HCT116 (cell line): ENCODE measurements at regions not wholly inside any gene's neighbourhood (a gene's known extent, or its start where the extent isn't known, plus 50 kb on each side); places are given as distances from the start of the nearest gene placed in this dataset.
"Not testable (repeated sequence)": the region's sequence is repeated elsewhere in the genome, so short reads cannot be mapped to it uniquely, and the experiment has no call there.

Source experiments
- ATAC-seq: fragments of 200-7000 bp; cut with Tn5 transposase; 2 replicates; pipeline ENCODE4 v1.9.1; 2020; ENCODE audit warnings: mild to moderate bottlenecking, moderate library complexity
- BruUV-seq: library from RNA; stranded (reverse); fragments of 400-500 nt; replicated peaks from 2 replicates; lab custom pipeline; 2021; lab: Mats Ljungman, UMichigan
- CTCF ChIA-PET: fragments of 300-600 bp; sonication (Branson Sonifier 250); formaldehyde crosslinking; loops from one replicate; lab custom pipeline; 2021; ENCODE audit warnings: antibody characterized with exemption; lab: Charles Lee
- POLR2A ChIA-PET: fragments of 300-600, 350-600 bp; sonication (Branson Sonifier 250); formaldehyde crosslinking; loops from one replicate; lab custom pipeline; 2021; ENCODE audit warnings: antibody characterized with exemption; lab: Charles Lee
- RAD21 ChIA-PET, 2 experiments: fragments of 300-600 bp; sonication (Branson Sonifier 250); formaldehyde crosslinking; loops; one replicate each; lab custom pipeline; 2023; ENCODE audit warnings: low total read pairs in 2 of 2; ENCODE audit not compliant: uncharacterized antibody in 2 of 2, unreplicated experiment in 2 of 2, low non-redundant PET in 1 of 2; lab: Charles Lee
- DNase-seq: peaks from one replicate; pipeline ENCODE4 v3.0.0-alpha.2; 2010; ENCODE audit warnings: low read depth, low spot score
- H2AFZ ChIP-seq: fragments of 200-600 bp; shearing (Covaris generic), sonication (generic); 2 replicates; pipeline ENCODE4 v1.6.1; 2017; ENCODE audit warnings: low read depth, mixed run types, mixed read lengths, antibody characterized with exemption, low read length; ENCODE audit not compliant: poor library complexity, severe bottlenecking
- H3K27ac ChIP-seq: 2 replicates; pipeline ENCODE4 v1.5.1; 2012; ENCODE audit warnings: low read depth, low read length
- H3K27me3 ChIP-seq: fragments of 200-600 bp; sonication (generic); 2 replicates; pipeline ENCODE4 v1.6.1; 2016; ENCODE audit warnings: mixed run types, low read length, mixed read lengths; ENCODE audit not compliant: insufficient read depth
- H3K36me3 ChIP-seq, 2 experiments: fragments of 200-500 bp in 1 of 2; fragments of 200-600 bp in 1 of 2; sonication (Bioruptor generic) in 1 of 2; sonication (generic) in 1 of 2; 2 replicates each; pipeline versions ENCODE4 v1.5.1 to v1.6.1; 2014 to 2016; ENCODE audit warnings: low read length in 2 of 2, inconsistent platforms in 1 of 2, mixed read lengths in 1 of 2, mixed run types in 1 of 2; ENCODE audit not compliant: insufficient read depth in 2 of 2, control insufficient read depth in 1 of 2
- H3K4me1 ChIP-seq, 2 experiments: fragments of 200-600 bp in 1 of 2; sonication (generic) in 1 of 2; 2 replicates each; pipeline versions ENCODE4 v1.5.1 to v1.6.1; 2012 to 2017; ENCODE audit warnings: low read length in 2 of 2, inconsistent platforms in 1 of 2, mild to moderate bottlenecking in 1 of 2, mixed read lengths in 1 of 2, mixed run types in 1 of 2, moderate library complexity in 1 of 2; ENCODE audit not compliant: insufficient read depth in 2 of 2, control insufficient read depth in 1 of 2
- H3K4me2 ChIP-seq: fragments of 200-600 bp; sonication (generic); 2 replicates; pipeline ENCODE4 v1.6.1; 2017; ENCODE audit warnings: mixed run types, low read length, mixed read lengths
- H3K4me3 ChIP-seq, 2 experiments: fragments of 200-600 bp in 1 of 2; sonication (generic) in 1 of 2; replicated peaks in 1 of 2; 2 replicates each; pipeline ENCODE4 v1.5.1; 2011 to 2016; ENCODE audit warnings: low read length in 2 of 2, control low read depth in 1 of 2, low read depth in 1 of 2, mild to moderate bottlenecking in 1 of 2, mixed read lengths in 1 of 2, mixed run types in 1 of 2
- H3K79me2 ChIP-seq: fragments of 200-600 bp; sonication (generic); 2 replicates; pipeline ENCODE4 v1.6.1; 2017; ENCODE audit warnings: mild to moderate bottlenecking, mixed run types, low read length, moderate library complexity, mixed read lengths; ENCODE audit not compliant: insufficient read depth
- H3K9ac ChIP-seq: fragments of 200-600 bp; sonication (generic); 2 replicates; pipeline ENCODE4 v1.6.1; 2016; ENCODE audit warnings: low read length, mixed read lengths
- H3K9me2 ChIP-seq: fragments of 200-600 bp; sonication (generic), shearing (Covaris generic); 2 replicates; pipeline ENCODE4 v1.6.1; 2017; ENCODE audit warnings: mixed run types, mild to moderate bottlenecking, moderate library complexity; ENCODE audit not compliant: insufficient read depth
- H3K9me3 ChIP-seq, 2 experiments: fragments of 200-500 bp in 1 of 2; fragments of 200-600 bp in 1 of 2; sonication (Bioruptor generic) in 1 of 2; sonication (generic) in 1 of 2; 2 replicates each; pipeline ENCODE4 v1.6.1; 2014 to 2017; ENCODE audit warnings: low read length in 2 of 2, mixed read lengths in 2 of 2, inconsistent platforms in 1 of 2, low read depth in 1 of 2, mild to moderate bottlenecking in 1 of 2, mixed run types in 1 of 2, moderate library complexity in 1 of 2; ENCODE audit not compliant: control insufficient read depth in 1 of 2, insufficient read depth in 1 of 2
- H4K20me1 ChIP-seq: fragments of 200-600 bp; sonication (generic), shearing (Covaris generic); 2 replicates; pipeline ENCODE4 v1.6.1; 2017; ENCODE audit warnings: mixed run types, mild to moderate bottlenecking, moderate library complexity; ENCODE audit not compliant: insufficient read depth
- ATF3 ChIP-seq: IDR thresholded peaks from 2 replicates; pipeline ENCODE4 v1.6.1; 2012
- CEBPB ChIP-seq: IDR thresholded peaks from 2 replicates; pipeline ENCODE4 v1.6.1; 2012; ENCODE audit warnings: low read depth
- POLR2AphosphoS5 ChIP-seq: IDR thresholded peaks from 2 replicates; pipeline ENCODE4 v1.6.1; 2011; ENCODE audit warnings: mild to moderate bottlenecking, low read depth, low read length, moderate library complexity
- intact Hi-C: fragments of 100-400 bp; cut with micrococcal nuclease; formaldehyde crosslinking; loops from 2 replicates; pipeline ENCODE4 v1.10.0; 2022

GRCh38 chr2:155481141-155481540 lies 782.6 kb downstream of the KCNJ3 start:
- Histone ChIP-seq H2AFZ (no peak overlapping the region), H3K4me3 (no peak overlapping the region), H3K27me3 (no peaks in the 10 kb centered on the region), H3K27ac (no peak overlapping the region), H3K4me2 (no peak overlapping the region), H3K9me3 (no peaks in the 10 kb centered on the region), H3K9me2 (no peaks in the 10 kb centered on the region), H3K79me2 (no peaks in the 10 kb centered on the region), H3K9ac (no peak overlapping the region), H3K4me1 (no peaks in the 10 kb centered on the region), H4K20me1 (no peaks in the 10 kb centered on the region; the same call in 1 of the 2 replicates)
- no peak for DNase-seq
- no TSS peak for BruUV-seq
- intact Hi-C loops = no loop called here
- ChIA-PET POLR2A (no interaction called here), CTCF (no interaction called here), RAD21 (no interaction called here)
- TF ChIP-seq POLR2AphosphoS5 = no peak
- TF ChIP-seq, all 23 proteins: peak for 0
- ATAC-seq = no peak
- no peaks in the 10 kb centered on the region for H3K36me3 ChIP-seq

DNA sequence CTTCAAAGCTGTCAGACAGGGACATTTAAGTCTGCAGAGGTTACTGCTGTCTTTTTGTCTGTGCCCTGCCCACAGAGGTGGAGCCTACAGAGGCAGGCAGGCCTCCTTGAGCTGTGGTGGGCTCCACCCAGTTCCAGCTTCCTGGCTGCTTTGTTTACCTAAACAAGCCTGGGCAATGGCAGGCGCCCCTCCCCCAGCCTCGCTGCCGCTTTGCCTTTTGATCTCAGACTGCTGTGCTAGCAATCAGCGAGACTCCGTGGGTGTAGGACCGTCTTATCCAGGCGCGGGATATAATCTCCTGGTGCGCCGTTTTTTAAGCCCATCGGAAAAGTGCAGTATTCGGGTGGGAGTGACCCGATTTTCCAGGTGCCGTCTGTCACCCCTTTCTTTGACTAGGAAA lies 773.5 kb downstream of the KCNJ3 start:
- H3K27ac ChIP-seq, H3K9me3 ChIP-seq, H2AFZ ChIP-seq, ATAC-seq, CTCF ChIA-PET, H3K9ac ChIP-seq, H3K27me3 ChIP-seq, BruUV-seq, DNase-seq, H4K20me1 ChIP-seq, H3K9me2 ChIP-seq, H3K4me3 ChIP-seq, H3K4me2 ChIP-seq, H3K79me2 ChIP-seq, RAD21 ChIA-PET, intact Hi-C loops, H3K36me3 ChIP-seq, H3K4me1 ChIP-seq, POLR2A ChIA-PET: not testable (repeated sequence)

GRCh38 chr2:155456222-155456621 lies 757.7 kb downstream of the KCNJ3 start:
- no TSS peak for BruUV-seq
- no peak overlapping the region for H3K4me3 ChIP-seq
- no peak overlapping the region for H2AFZ ChIP-seq
- no peaks in the 10 kb centered on the region for H3K36me3 ChIP-seq
- H3K9me3 ChIP-seq = no peaks in the 10 kb centered on the region
- DNase-seq (no peak), ATAC-seq (no peak)
- H3K4me2 ChIP-seq = no peak overlapping the region
- no peak overlapping the region for H3K27ac ChIP-seq
- no peaks in the 10 kb centered on the region for H3K4me1 ChIP-seq
- no peak overlapping the region for H3K9ac ChIP-seq
- H4K20me1 ChIP-seq = no peaks in the 10 kb centered on the region
- RAD21 ChIA-PET = no interaction called here
- no peaks in the 10 kb centered on the region for H3K27me3 ChIP-seq
- CTCF ChIA-PET = no interaction called here
- intact Hi-C loops = no loop called here
- no peaks in the 10 kb centered on the region for H3K79me2 ChIP-seq
- H3K9me2 ChIP-seq = no peaks in the 10 kb centered on the region
- POLR2A ChIA-PET = no interaction called here
- no peak for TF ChIP-seq CEBPB
- no peak for TF ChIP-seq ATF3
- TF ChIP-seq, all 23 proteins: peak for 0
